ENCODE measurements at regions not wholly inside any gene's neighbourhood (a gene's known extent, or its start where the extent isn't known, plus 50 kb on each side); places are given as distances from the start of the nearest gene placed in this dataset.

DNA sequence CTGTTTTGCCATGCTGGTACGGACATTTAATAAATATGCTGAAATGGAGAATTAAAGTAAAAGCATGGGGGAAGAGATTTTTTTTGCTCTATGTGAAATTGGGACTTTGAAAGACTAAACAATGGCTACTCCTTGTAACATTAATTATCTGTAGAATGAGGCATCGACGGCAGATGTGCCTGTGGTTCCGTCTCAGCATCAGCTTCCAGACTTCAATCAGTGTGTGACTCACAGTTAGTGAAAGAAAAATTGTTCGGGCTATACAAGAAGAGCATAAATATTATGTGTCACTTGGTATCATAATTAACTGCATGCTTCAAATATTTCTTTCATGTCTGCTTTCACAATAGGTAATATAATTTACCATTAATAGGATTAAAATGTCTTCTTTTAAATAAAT, 117.0 kb upstream of the SMIM21 start:
- DNase-seq (ENCODE audit: low read depth): no peak
- TF ChIP-seq, protein P1, sequence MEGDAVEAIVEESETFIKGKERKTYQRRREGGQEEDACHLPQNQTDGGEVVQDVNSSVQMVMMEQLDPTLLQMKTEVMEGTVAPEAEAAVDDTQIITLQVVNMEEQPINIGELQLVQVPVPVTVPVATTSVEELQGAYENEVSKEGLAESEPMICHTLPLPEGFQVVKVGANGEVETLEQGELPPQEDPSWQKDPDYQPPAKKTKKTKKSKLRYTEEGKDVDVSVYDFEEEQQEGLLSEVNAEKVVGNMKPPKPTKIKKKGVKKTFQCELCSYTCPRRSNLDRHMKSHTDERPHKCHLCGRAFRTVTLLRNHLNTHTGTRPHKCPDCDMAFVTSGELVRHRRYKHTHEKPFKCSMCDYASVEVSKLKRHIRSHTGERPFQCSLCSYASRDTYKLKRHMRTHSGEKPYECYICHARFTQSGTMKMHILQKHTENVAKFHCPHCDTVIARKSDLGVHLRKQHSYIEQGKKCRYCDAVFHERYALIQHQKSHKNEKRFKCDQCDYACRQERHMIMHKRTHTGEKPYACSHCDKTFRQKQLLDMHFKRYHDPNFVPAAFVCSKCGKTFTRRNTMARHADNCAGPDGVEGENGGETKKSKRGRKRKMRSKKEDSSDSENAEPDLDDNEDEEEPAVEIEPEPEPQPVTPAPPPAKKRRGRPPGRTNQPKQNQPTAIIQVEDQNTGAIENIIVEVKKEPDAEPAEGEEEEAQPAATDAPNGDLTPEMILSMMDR (IDR thresholded peaks at IDR 0.05; ENCODE audit: control insufficient read depth, extremely low read depth, insufficient read depth): no peak

DNA sequence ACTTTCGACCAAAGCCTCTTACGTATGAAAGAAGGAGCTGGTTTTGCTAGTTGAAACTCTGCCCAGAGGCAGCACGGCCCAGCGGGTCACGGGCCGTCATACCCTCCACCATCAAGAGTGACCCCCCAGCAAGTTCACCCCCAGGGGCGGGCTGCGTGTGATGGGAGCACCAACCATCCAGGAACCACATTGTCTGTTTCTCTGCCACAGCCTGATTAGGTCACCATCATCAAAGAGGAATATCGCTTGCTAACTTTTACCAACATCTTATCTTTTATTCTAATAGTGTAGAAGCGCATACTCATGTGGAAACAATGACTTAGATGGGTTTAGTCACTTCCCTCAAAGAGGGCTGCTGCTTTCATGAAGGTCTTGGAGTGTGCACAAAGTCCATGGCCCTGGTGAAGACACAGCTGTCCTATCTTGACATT, 116.6 kb upstream of the SMIM21 start:
- TF ChIP-seq, protein P1 (IDR thresholded peaks at IDR 0.05; ENCODE audit: control insufficient read depth, extremely low read depth, insufficient read depth): no peak
- no peak overlapping the region for H3K4me3 ChIP-seq (ENCODE audit: low read depth, low read length)
- no peak for DNase-seq (ENCODE audit: low read depth)

More for the DNA sequence above, 117.0 kb upstream of the SMIM21 start:
- H3K4me3 ChIP-seq (ENCODE audit: low read depth, low read length): no peak overlapping the region

DNA sequence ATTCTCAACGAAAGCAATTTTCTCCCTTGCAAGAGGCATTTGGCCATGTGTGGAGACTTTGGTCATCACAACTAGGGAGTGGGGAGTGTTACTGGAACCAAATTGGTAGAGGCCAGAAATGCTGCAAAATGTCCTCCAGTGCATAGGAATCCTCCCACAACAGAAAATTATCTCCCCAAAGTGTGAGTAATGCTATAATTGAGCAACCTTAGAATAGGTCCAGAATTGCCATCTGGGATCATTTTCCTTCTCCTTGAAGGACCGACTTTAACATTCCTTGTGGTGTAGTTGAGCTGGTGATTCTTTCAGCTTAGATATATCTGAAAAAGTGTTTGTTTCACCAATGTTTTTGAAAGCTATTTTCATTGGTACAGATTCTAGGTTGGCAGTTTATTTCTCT, 111.2 kb upstream of the SMIM21 start:
- no peak for DNase-seq (ENCODE audit: low read depth)
- no peak overlapping the region for H3K4me3 ChIP-seq (ENCODE audit: low read depth, low read length)

DNA sequence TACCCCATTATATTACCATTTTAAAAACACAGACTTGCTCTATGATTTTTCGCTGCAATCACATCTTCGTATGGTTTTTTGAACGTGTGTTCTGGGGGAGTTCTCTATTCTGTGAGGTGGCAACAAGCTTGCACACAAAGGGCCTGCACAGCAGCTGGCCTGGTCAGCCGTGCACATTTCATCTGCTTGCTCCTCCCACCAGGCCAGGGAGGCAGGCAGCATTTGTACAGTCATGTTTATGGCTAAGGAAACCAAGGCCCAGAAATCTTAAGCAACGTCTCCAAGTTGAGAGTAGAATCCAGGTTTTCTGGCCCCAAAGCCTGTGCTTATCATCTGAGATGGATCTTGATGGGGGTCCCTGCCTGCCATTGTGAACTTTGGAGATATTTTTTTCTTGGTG, 106.4 kb upstream of the SMIM21 start:
- no peak overlapping the region for H3K4me3 ChIP-seq (ENCODE audit: low read depth, low read length)
- DNase-seq (ENCODE audit: low read depth): no peak
- TF ChIP-seq, protein P1 (IDR thresholded peaks at IDR 0.05; ENCODE audit: control insufficient read depth, extremely low read depth, insufficient read depth): no peak

More for the DNA sequence above, 111.2 kb upstream of the SMIM21 start:
- TF ChIP-seq, protein P1 (IDR thresholded peaks at IDR 0.05; ENCODE audit: control insufficient read depth, extremely low read depth, insufficient read depth): no peak

DNA sequence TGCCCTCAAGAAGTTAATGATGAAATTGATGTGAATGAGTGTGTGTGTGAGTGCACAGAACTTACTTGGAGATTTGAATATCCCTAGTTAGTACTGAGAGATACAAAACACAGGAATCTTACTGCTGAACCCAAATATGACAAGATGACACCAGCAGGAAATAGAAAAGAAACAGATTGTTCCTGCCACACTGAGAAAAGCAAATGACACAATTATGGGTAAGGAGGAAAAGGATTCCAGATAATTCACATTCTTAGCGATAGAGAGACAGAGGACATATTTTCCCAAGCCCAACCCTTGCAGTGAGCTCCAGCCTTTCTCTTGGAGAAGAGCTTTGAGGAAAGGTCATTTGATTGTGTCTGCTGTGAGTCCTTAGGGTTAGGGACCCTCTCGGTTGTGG, 105.7 kb upstream of the SMIM21 start:
- H3K4me3 ChIP-seq (ENCODE audit: low read depth, low read length): no peak overlapping the region
- no peak for DNase-seq (ENCODE audit: low read depth)
- TF ChIP-seq, protein P1 (IDR thresholded peaks at IDR 0.05; ENCODE audit: control insufficient read depth, extremely low read depth, insufficient read depth): no peak

DNA sequence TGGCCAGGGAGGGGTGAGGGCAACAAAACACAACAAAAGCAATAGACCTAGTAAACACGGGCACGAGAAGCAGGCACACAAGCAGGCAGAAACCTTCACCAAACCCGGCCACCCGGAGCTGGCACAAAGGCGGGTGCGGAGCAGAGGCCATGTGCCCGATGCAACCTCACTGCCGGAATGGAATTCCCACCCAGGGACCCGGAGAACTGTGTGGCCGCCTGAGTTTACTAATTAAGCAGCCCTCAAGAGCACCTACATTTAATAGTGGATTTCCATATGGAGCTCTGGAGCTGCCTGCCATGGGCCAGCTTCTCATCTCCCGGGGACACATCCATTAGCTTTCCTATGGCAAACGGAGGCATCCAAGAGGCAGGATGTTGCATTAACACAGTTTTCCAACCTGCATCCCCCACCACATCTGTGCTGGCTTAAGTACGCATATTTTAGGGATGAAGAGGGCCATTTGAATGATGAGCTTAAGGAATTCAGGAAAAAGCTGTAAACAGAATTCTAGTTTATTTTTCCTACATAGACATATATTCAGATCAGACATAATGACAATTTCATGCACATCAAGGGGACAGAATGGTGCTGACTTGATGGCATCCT, 104.5 kb upstream of the SMIM21 start:
- no peak for DNase-seq (ENCODE audit: low read depth)
- TF ChIP-seq, protein P1 (IDR thresholded peaks at IDR 0.05; ENCODE audit: control insufficient read depth, extremely low read depth, insufficient read depth): no peak
- no peak overlapping the region for H3K4me3 ChIP-seq (ENCODE audit: low read depth, low read length)
